Keratinocyte (primary cell): ENCODE measurements at regions not wholly inside any gene's neighbourhood (a gene's known extent, or its start where the extent isn't known, plus 50 kb on each side); places are given as distances from the start of the nearest gene placed in this dataset.
"Not testable (repeated sequence)": the region's sequence is repeated elsewhere in the genome, so short reads cannot be mapped to it uniquely, and the experiment has no call there.

ENCODE experiments used
- DNase-seq: peaks from one replicate; pipeline ENCODE4 v3.0.0-alpha.2; 2011; ENCODE audit warnings: low read depth, missing footprints, low spot score
- FAIRE-seq: peaks from 2 replicates; lab custom pipeline; 2011; peaks lifted over from hg19 to GRCh38; lab: Jason Lieb, UNC
- H2AFZ ChIP-seq: 2 replicates; pipeline ENCODE4 v1.6.0; 2012; ENCODE audit warnings: low read length, control low read depth, inconsistent platforms; ENCODE audit not compliant: control insufficient read depth
- H3K27ac ChIP-seq: 2 replicates; pipeline ENCODE4 v1.5.1; 2011; ENCODE audit warnings: low read length; ENCODE audit not compliant: control insufficient read depth, insufficient read depth
- H3K27me3 ChIP-seq: 3 replicates; pipeline ENCODE4 v1.6.0; 2011; ENCODE audit warnings: low read length; ENCODE audit not compliant: control insufficient read depth, insufficient read depth; ENCODE audit errors: extremely low read depth
- H3K36me3 ChIP-seq, 2 experiments: 2 replicates in 1 of 2; 3 replicates in 1 of 2; pipeline ENCODE4 v1.5.1; 2011; ENCODE audit warnings: low read length in 2 of 2, mild to moderate bottlenecking in 1 of 2; ENCODE audit not compliant: control insufficient read depth in 2 of 2, insufficient read depth in 2 of 2; ENCODE audit errors: extremely low read depth in 1 of 2
- H3K4me1 ChIP-seq: 3 replicates; pipeline ENCODE4 v1.5.1; 2011; ENCODE audit warnings: low read length; ENCODE audit not compliant: control insufficient read depth, insufficient read depth; ENCODE audit errors: extremely low read depth
- H3K4me2 ChIP-seq: 3 replicates; pipeline ENCODE4 v1.6.0; 2011; ENCODE audit warnings: low read depth, low read length; ENCODE audit not compliant: control insufficient read depth, insufficient read depth; ENCODE audit errors: extremely low read depth
- H3K4me3 ChIP-seq, 3 experiments: fragments of 200-600 bp in 1 of 3; sonication (generic) in 1 of 3; 2 replicates in 2 of 3; 3 replicates in 1 of 3; pipeline ENCODE4 v1.5.1; 2011 to 2016; ENCODE audit warnings: low read length in 3 of 3, mild to moderate bottlenecking in 3 of 3, control low read depth in 2 of 3, inconsistent platforms in 1 of 3, low read depth in 1 of 3, mixed read lengths in 1 of 3, mixed run types in 1 of 3, moderate library complexity in 1 of 3; ENCODE audit not compliant: control insufficient read depth in 2 of 3, insufficient read depth in 2 of 3; ENCODE audit errors: extremely low read depth in 1 of 3
- H3K79me2 ChIP-seq: 2 replicates; pipeline ENCODE4 v1.6.0; 2012; ENCODE audit warnings: low read length; ENCODE audit not compliant: control insufficient read depth, insufficient read depth
- H3K9ac ChIP-seq: 3 replicates; pipeline ENCODE4 v1.6.0; 2011; ENCODE audit warnings: low read length; ENCODE audit not compliant: control insufficient read depth, insufficient read depth; ENCODE audit errors: extremely low read depth
- H3K9me1 ChIP-seq: 3 replicates; pipeline ENCODE4 v1.6.0; 2011; ENCODE audit warnings: low read length; ENCODE audit not compliant: control insufficient read depth, insufficient read depth; ENCODE audit errors: extremely low read depth
- H3K9me3 ChIP-seq: 2 replicates; pipeline ENCODE4 v1.5.1; 2012; ENCODE audit warnings: low read depth, low read length; ENCODE audit not compliant: control insufficient read depth
- H4K20me1 ChIP-seq: 3 replicates; pipeline ENCODE4 v1.6.0; 2011; ENCODE audit warnings: low read length; ENCODE audit not compliant: control insufficient read depth, insufficient read depth; ENCODE audit errors: extremely low read depth
- EZH2 ChIP-seq: IDR thresholded peaks from one replicate; pipeline ENCODE4 v1.6.1; 2012; ENCODE audit warnings: inconsistent platforms, mild to moderate bottlenecking, low read length, moderate library complexity
- dilution Hi-C: fragments of 300-500 bp; cut with MboI; formaldehyde crosslinking; loops from one replicate; pipeline ENCODE4 v1.7.0; 2020; ENCODE audit warnings: low sequenced_read_pairs; ENCODE audit not compliant: extremely low pct_ligation_motif_present
- TF ChIP-seq, protein P1 (sequence below), 3 experiments: IDR thresholded peaks in 1 of 3; conservative IDR thresholded peaks in 1 of 3; optimal IDR thresholded peaks in 1 of 3; 2 replicates in 2 of 3; 3 replicates in 1 of 3; pipeline versions ENCODE3 to v1.5.1; 2011; ENCODE audit warnings: low read length in 3 of 3, mild to moderate bottlenecking in 3 of 3, moderate library complexity in 2 of 3, control low read depth in 1 of 3, inconsistent platforms in 1 of 3; ENCODE audit not compliant: insufficient read depth in 2 of 3; ENCODE audit errors: extremely low read depth in 1 of 3

DNA sequence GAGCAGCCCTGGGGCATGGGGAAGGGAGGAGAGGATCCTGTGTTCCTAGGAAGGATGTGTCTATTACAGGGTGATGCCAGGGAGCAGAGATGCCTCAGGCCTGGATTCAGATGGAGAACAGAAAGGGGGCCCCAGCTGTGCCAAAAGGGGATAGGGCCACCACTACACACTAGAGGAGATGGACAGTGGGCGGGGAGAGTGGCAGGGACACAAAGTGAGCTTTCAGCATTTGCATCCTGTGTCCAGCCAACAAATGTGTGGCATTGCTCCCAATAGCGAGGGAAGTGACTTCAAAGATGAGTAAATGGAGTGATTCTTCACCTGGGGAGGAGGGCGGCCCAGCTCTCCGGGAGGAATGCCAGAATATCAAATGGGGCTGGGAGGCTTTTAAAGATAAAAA, 64.9 kb upstream of the WAPL start:
- Histone ChIP-seq H3K36me3 (no peaks in the 10 kb centered on the region), H3K4me2 (no peak overlapping the region), H3K27me3 (no peaks in the 10 kb centered on the region), H3K79me2 (no peaks in the 10 kb centered on the region), H3K9ac (no peak overlapping the region), H3K27ac (no peak overlapping the region), H3K4me3 (no peak overlapping the region), H3K9me3 (no peaks in the 10 kb centered on the region), H4K20me1 (no peaks in the 10 kb centered on the region), H2AFZ (no peak overlapping the region), H3K9me1 (no peaks in the 10 kb centered on the region), H3K4me1 (peaks cover 3% of the 10 kb centered on the region)
- FAIRE-seq (no peak), DNase-seq (no peak)
- TF ChIP-seq, protein P1, sequence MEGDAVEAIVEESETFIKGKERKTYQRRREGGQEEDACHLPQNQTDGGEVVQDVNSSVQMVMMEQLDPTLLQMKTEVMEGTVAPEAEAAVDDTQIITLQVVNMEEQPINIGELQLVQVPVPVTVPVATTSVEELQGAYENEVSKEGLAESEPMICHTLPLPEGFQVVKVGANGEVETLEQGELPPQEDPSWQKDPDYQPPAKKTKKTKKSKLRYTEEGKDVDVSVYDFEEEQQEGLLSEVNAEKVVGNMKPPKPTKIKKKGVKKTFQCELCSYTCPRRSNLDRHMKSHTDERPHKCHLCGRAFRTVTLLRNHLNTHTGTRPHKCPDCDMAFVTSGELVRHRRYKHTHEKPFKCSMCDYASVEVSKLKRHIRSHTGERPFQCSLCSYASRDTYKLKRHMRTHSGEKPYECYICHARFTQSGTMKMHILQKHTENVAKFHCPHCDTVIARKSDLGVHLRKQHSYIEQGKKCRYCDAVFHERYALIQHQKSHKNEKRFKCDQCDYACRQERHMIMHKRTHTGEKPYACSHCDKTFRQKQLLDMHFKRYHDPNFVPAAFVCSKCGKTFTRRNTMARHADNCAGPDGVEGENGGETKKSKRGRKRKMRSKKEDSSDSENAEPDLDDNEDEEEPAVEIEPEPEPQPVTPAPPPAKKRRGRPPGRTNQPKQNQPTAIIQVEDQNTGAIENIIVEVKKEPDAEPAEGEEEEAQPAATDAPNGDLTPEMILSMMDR (optimal IDR thresholded peaks at IDR 0.05 in 1 of 3, IDR thresholded peaks at IDR 0.05 in 1 of 3, conservative IDR thresholded peaks at IDR 0.05 in 1 of 3; ENCODE audit: extremely low read depth in 1 of 3, insufficient read depth in 2 of 3, low read length in 3 of 3) = no peak
- no peak for TF ChIP-seq EZH2
- dilution Hi-C loops = no loop called here

DNA sequence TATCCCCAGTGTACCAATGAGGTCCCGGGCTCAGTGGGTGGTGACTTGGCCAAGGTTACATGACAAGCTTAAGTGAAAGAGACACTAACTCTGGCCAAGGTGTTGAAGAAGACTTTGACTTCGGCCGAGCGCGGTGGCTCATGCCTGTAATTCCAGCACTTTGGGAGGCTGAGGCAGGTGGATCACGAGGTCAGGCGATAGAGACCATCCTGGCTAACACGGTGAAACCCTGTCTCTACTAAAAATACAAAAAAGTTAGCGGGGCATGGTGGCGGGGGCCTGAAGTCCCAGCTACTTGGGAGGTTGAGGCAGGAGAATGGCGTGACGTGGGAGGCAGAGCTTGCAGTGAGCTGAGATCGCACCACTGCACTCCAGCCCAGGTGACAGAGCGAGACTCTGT, 65.6 kb upstream of the OPN4 start:
- H3K4me3 ChIP-seq, H3K9ac ChIP-seq, FAIRE-seq, H3K9me3 ChIP-seq, H3K27me3 ChIP-seq, H3K79me2 ChIP-seq, H3K4me1 ChIP-seq, DNase-seq, H3K4me2 ChIP-seq, H4K20me1 ChIP-seq, dilution Hi-C loops, H3K27ac ChIP-seq, H2AFZ ChIP-seq, H3K9me1 ChIP-seq, H3K36me3 ChIP-seq: not testable (repeated sequence)

DNA sequence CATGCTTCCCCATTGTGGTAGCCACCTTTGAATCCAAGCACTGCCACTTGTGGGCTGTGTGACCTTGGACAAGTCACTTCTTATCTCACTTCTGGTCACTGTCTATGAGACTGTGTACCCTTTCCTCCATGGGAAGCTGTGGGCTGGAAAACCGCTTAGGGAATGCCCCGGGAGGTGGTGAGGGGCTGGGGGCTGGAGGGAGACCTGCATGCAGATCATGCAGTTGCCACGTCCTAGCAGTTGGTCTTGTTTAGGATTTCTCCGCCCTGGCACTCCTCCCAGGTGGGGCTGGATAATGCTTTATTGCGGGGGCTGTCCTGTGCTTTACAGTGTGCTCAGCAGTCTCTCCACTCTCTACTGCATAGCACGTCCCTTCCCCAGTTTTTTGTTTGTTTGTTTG, 62.9 kb upstream of the OPN4 start:
- TF ChIP-seq, protein P1 (optimal IDR thresholded peaks at IDR 0.05 in 1 of 3, IDR thresholded peaks at IDR 0.05 in 1 of 3, conservative IDR thresholded peaks at IDR 0.05 in 1 of 3; ENCODE audit: extremely low read depth in 1 of 3, insufficient read depth in 2 of 3, low read length in 3 of 3) = no peak
- TF ChIP-seq EZH2 = no peak
- Histone ChIP-seq H3K9me1 (no peaks in the 10 kb centered on the region), H3K79me2 (no peaks in the 10 kb centered on the region), H2AFZ (no peak overlapping the region), H3K9ac (no peak overlapping the region), H3K9me3 (no peaks in the 10 kb centered on the region), H3K27me3 (no peaks in the 10 kb centered on the region), H3K4me1 (no peaks in the 10 kb centered on the region), H3K4me2 (no peak overlapping the region), H3K4me3 (no peak overlapping the region), H3K36me3 (no peaks in the 10 kb centered on the region), H3K27ac (no peak overlapping the region), H4K20me1 (no peaks in the 10 kb centered on the region)
- DNase-seq = no peak
- no peak for FAIRE-seq
- dilution Hi-C loops = no loop called here
